ENCODE measurements at regions not wholly inside any gene's neighbourhood (a gene's known extent, or its start where the extent isn't known, plus 50 kb on each side); places are given as distances from the start of the nearest gene placed in this dataset.

DNA sequence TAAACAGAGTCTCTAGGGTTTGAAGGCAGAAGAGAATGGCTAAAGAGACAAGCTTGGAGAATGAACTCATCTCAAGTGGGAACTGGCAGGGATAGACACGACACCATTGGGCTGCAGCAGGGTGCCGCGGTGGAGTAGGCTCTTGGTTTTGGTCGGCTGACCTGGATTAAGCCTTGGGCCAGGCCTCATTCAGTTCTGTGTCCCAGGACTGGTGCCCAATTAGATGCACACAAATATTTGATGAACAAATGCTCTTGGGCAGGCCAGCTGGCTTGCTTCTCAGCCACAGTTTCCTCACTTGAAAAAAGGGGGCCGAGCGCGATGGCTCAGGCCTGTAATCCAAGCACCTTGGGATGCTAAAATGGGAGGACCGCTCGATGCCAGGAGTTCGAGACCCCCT is 53.4 kb upstream of the CITED4 start:
- TF ChIP-seq, protein P1, sequence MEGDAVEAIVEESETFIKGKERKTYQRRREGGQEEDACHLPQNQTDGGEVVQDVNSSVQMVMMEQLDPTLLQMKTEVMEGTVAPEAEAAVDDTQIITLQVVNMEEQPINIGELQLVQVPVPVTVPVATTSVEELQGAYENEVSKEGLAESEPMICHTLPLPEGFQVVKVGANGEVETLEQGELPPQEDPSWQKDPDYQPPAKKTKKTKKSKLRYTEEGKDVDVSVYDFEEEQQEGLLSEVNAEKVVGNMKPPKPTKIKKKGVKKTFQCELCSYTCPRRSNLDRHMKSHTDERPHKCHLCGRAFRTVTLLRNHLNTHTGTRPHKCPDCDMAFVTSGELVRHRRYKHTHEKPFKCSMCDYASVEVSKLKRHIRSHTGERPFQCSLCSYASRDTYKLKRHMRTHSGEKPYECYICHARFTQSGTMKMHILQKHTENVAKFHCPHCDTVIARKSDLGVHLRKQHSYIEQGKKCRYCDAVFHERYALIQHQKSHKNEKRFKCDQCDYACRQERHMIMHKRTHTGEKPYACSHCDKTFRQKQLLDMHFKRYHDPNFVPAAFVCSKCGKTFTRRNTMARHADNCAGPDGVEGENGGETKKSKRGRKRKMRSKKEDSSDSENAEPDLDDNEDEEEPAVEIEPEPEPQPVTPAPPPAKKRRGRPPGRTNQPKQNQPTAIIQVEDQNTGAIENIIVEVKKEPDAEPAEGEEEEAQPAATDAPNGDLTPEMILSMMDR (IDR thresholded peaks at IDR 0.05) = no peak
- TF ChIP-seq POLR2A (IDR thresholded peaks at IDR 0.05) = no peak

All from body of pancreas (tissue), 4 donors.